SU-DHL-6 (cell line): ENCODE measurements at regions not wholly inside any gene's neighbourhood (a gene's known extent, or its start where the extent isn't known, plus 50 kb on each side); places are given as distances from the start of the nearest gene placed in this dataset.

Experiments
- H2AFZ ChIP-seq: fragments of 200-600 bp; sonication (generic); 2 replicates; pipeline ENCODE4 v1.6.1; 2014; ENCODE audit warnings: low read depth, mild to moderate bottlenecking, moderate library complexity, mixed read lengths, antibody characterized with exemption, low read length; ENCODE audit not compliant: severe bottlenecking
- H3F3A ChIP-seq: fragments of 200-600 bp; shearing (Covaris generic); 2 replicates; pipeline ENCODE4 v1.6.0; 2016; ENCODE audit warnings: antibody characterized with exemption, mild to moderate bottlenecking; ENCODE audit not compliant: insufficient read depth
- H3K27ac ChIP-seq: fragments of 200-600 bp; sonication (generic); 2 replicates; pipeline ENCODE4 v1.5.1; 2016; ENCODE audit warnings: low read depth, mild to moderate bottlenecking, low read length, moderate library complexity, mixed read lengths
- H3K27me3 ChIP-seq: fragments of 200-600 bp; sonication (generic), shearing (Covaris generic); 2 replicates; pipeline ENCODE4 v1.6.0; 2014; ENCODE audit warnings: mild to moderate bottlenecking, low read length
- H3K36me3 ChIP-seq: fragments of 200-600 bp; sonication (generic); 2 replicates; pipeline ENCODE4 v1.6.1; 2014; ENCODE audit warnings: mild to moderate bottlenecking, low read length, mixed read lengths
- H3K4me2 ChIP-seq: fragments of 300-600, 200-600 bp; shearing (Covaris generic), sonication (generic); 2 replicates; pipeline ENCODE4 v1.6.0; 2014; ENCODE audit warnings: low read length, low read depth, mild to moderate bottlenecking; ENCODE audit not compliant: poor library complexity, severe bottlenecking
- H3K4me3 ChIP-seq: fragments of 200-600 bp; sonication (generic); 2 replicates; pipeline ENCODE4 v1.5.1; 2014; ENCODE audit warnings: antibody characterized with exemption, low read length, mild to moderate bottlenecking, mixed read lengths; ENCODE audit not compliant: insufficient read depth, poor library complexity, severe bottlenecking
- H3K79me2 ChIP-seq: fragments of 200-600 bp; sonication (generic); 2 replicates; pipeline ENCODE4 v1.6.1; 2014; ENCODE audit warnings: mild to moderate bottlenecking, low read length, moderate library complexity; ENCODE audit not compliant: insufficient read depth
- H3K9ac ChIP-seq: fragments of 200-600 bp; sonication (generic); 2 replicates; pipeline ENCODE4 v1.7.0; 2014; ENCODE audit warnings: mild to moderate bottlenecking, low read length
- H3K9me2 ChIP-seq: fragments of 200-600 bp; sonication (generic); replicated peaks from 2 replicates; pipeline ENCODE4 v1.6.1; 2014; ENCODE audit warnings: low read length; ENCODE audit not compliant: insufficient read depth
- H3K9me3 ChIP-seq: fragments of 200-600 bp; sonication (generic); 2 replicates; pipeline ENCODE4 v1.6.1; 2014; ENCODE audit warnings: low read length, mixed read lengths; ENCODE audit not compliant: insufficient read depth
- H4K20me1 ChIP-seq: fragments of 200-600 bp; sonication (generic); 2 replicates; pipeline ENCODE4 v1.6.1; 2014; ENCODE audit warnings: low read depth, mild to moderate bottlenecking, antibody characterized with exemption, low read length, moderate library complexity, mixed read lengths
- EZH2phosphoT487 ChIP-seq: fragments of 200-600 bp; sonication (generic), shearing (Covaris generic); conservative IDR thresholded peaks from 2 replicates; pipeline ENCODE4 v1.6.1; 2018; ENCODE audit warnings: mild to moderate bottlenecking, antibody characterized with exemption, low read length, moderate library complexity, mixed read lengths
- TF ChIP-seq, protein P1 (sequence below): fragments of 200-600 bp; sonication (generic); IDR thresholded peaks from one replicate; pipeline ENCODE4 v1.5.1; 2017; ENCODE audit warnings: antibody characterized with exemption, mild to moderate bottlenecking, low read length, moderate library complexity; ENCODE audit not compliant: insufficient read depth, poor library complexity, severe bottlenecking

DNA sequence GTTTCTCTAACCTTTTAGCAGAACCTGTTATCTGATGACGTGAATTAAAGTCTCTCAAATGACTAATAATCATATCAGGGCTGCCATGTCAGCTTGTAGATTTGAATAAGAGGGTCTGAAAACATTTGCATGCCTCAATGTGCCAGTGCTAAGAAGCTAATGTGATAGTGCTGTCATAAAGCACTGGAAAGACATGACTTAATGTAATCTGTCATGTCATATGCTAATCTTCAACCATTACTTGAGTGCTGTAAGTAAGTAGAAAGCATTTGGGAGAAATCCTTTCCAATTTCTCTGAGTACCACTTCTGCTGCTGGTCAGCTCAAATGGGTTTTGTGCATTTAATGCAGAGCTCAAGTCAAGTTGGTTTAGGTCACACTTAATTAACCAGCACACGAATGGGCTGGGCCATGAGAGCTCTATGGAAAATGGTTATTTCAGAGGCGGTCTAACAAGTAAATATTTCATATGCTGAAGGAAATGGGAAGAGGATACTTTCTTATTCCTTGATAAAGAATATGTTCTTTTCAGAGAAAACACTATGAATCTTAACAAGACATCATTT, 609.2 kb downstream of the LMO4 start:
- H3K4me3 ChIP-seq: no peak overlapping the region
- no peaks in the 10 kb centered on the region for H3K79me2 ChIP-seq
- H3K4me2 ChIP-seq: no peak overlapping the region
- TF ChIP-seq, protein P1, sequence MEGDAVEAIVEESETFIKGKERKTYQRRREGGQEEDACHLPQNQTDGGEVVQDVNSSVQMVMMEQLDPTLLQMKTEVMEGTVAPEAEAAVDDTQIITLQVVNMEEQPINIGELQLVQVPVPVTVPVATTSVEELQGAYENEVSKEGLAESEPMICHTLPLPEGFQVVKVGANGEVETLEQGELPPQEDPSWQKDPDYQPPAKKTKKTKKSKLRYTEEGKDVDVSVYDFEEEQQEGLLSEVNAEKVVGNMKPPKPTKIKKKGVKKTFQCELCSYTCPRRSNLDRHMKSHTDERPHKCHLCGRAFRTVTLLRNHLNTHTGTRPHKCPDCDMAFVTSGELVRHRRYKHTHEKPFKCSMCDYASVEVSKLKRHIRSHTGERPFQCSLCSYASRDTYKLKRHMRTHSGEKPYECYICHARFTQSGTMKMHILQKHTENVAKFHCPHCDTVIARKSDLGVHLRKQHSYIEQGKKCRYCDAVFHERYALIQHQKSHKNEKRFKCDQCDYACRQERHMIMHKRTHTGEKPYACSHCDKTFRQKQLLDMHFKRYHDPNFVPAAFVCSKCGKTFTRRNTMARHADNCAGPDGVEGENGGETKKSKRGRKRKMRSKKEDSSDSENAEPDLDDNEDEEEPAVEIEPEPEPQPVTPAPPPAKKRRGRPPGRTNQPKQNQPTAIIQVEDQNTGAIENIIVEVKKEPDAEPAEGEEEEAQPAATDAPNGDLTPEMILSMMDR: no peak
- no peak for TF ChIP-seq EZH2phosphoT487
- H4K20me1 ChIP-seq: no peaks in the 10 kb centered on the region
- no peaks in the 10 kb centered on the region for H3K36me3 ChIP-seq
- H3K27me3 ChIP-seq: no peaks in the 10 kb centered on the region
- no peak overlapping the region for H3K9ac ChIP-seq
- H2AFZ ChIP-seq: no peak overlapping the region
- H3F3A ChIP-seq: no peaks in the 10 kb centered on the region
- no peaks in the 10 kb centered on the region for H3K9me2 ChIP-seq
- no peak overlapping the region for H3K27ac ChIP-seq
- H3K9me3 ChIP-seq: no peaks in the 10 kb centered on the region

DNA sequence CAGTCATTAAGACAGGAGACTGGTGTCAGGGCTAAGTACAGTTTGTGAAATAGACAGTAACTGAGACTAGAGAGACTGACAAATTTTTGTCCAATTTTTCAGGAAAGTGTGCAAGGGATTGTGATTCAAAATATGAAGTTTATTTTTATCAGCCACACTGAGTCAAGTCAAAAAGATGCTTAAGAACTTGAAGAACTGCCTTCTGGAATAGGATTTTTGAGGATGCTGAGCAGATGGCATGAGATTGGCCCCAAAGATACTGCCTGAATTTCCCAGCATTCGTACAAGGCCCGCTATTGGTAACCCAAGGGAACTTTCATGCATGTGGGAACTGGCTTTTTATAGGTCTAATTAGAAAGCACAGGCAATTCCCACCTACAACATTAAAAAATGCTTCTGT, 610.0 kb downstream of the LMO4 start:
- Histone ChIP-seq H3K9me2 (no peaks in the 10 kb centered on the region), H3K9ac (no peak overlapping the region), H3K36me3 (no peaks in the 10 kb centered on the region), H3F3A (no peaks in the 10 kb centered on the region), H3K4me3 (no peak overlapping the region), H2AFZ (no peak overlapping the region), H3K27me3 (no peaks in the 10 kb centered on the region), H3K27ac (no peak overlapping the region), H3K79me2 (no peaks in the 10 kb centered on the region), H3K4me2 (no peak overlapping the region), H4K20me1 (no peaks in the 10 kb centered on the region), H3K9me3 (no peaks in the 10 kb centered on the region)
- TF ChIP-seq, protein P1: no peak
- no peak for TF ChIP-seq EZH2phosphoT487

DNA sequence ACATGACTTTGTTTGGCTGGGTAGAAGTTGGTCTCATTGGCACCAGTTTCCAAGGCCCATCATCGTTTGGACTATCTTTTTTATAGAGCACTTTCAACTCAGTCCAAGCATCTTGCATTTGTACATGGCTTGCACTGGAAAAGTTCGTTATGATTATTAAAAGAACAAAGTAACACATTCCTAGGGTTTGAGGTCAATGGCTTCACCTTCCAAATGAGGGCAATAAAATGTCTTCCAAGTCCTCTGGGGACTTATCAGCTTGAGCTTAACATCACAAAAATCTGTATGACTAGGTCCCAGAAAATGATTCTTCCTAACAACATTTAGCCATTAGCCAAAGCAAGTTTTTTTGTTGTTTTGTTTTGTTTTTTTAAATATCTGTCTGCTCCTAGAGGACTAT, 610.8 kb downstream of the LMO4 start:
- no peaks in the 10 kb centered on the region for H3K9me2 ChIP-seq
- no peaks in the 10 kb centered on the region for H3K9me3 ChIP-seq
- no peak overlapping the region for H2AFZ ChIP-seq
- no peak overlapping the region for H3K9ac ChIP-seq
- H3K79me2 ChIP-seq: no peaks in the 10 kb centered on the region
- TF ChIP-seq, protein P1: no peak
- TF ChIP-seq EZH2phosphoT487: no peak
- no peak overlapping the region for H3K4me2 ChIP-seq
- no peak overlapping the region for H3K27ac ChIP-seq
- no peak overlapping the region for H3K4me3 ChIP-seq
- H3K27me3 ChIP-seq: no peaks in the 10 kb centered on the region
- no peaks in the 10 kb centered on the region for H4K20me1 ChIP-seq
- H3K36me3 ChIP-seq: no peaks in the 10 kb centered on the region
- H3F3A ChIP-seq: no peaks in the 10 kb centered on the region
